Aorta (tissue), 5 donors: ENCODE measurements at regions not wholly inside any gene's neighbourhood (a gene's known extent, or its start where the extent isn't known, plus 50 kb on each side); places are given as distances from the start of the nearest gene placed in this dataset.

Source experiments
- ATAC-seq: fragments of 200-7000 bp; cut with Tn5 transposase; one replicate; pipeline ENCODE4 v1.9.1; 2022; ENCODE audit warnings: moderate library complexity; ENCODE audit not compliant: low FRiP score
- DNase-seq, 2 donors: peaks; one replicate each; pipeline ENCODE4 v3.0.0-alpha.2; 2020
- H3K27ac ChIP-seq, 2 donors: one replicate each; pipeline ENCODE4 v1.5.1; 2013; ENCODE audit warnings: low read length in 2 of 2, mild to moderate bottlenecking in 2 of 2, moderate library complexity in 2 of 2, control low read depth in 1 of 2, inconsistent platforms in 1 of 2, low read depth in 1 of 2
- H3K27me3 ChIP-seq, 2 donors: one replicate each; pipeline ENCODE4 v1.6.1; 2013; ENCODE audit warnings: control low read depth in 1 of 2, low read length in 1 of 2, mild to moderate bottlenecking in 1 of 2, moderate library complexity in 1 of 2; ENCODE audit not compliant: insufficient read depth in 2 of 2, control insufficient read depth in 1 of 2
- H3K36me3 ChIP-seq, 2 donors: one replicate each; pipeline ENCODE4 v1.6.1; 2013; ENCODE audit warnings: control low read depth in 1 of 2, low read length in 1 of 2, mild to moderate bottlenecking in 1 of 2; ENCODE audit not compliant: insufficient read depth in 2 of 2, control insufficient read depth in 1 of 2
- H3K4me1 ChIP-seq, 2 donors: one replicate each; pipeline ENCODE4 v1.6.1; 2013; ENCODE audit warnings: low read length in 2 of 2, control low read depth in 1 of 2, mild to moderate bottlenecking in 1 of 2, moderate library complexity in 1 of 2; ENCODE audit not compliant: insufficient read depth in 2 of 2, control insufficient read depth in 1 of 2
- H3K4me3 ChIP-seq, 2 donors: one replicate each; pipeline ENCODE4 v1.5.1; 2013; ENCODE audit warnings: low read length in 2 of 2, control low read depth in 1 of 2, mild to moderate bottlenecking in 1 of 2
- H3K9me3 ChIP-seq: one replicate; pipeline ENCODE4 v1.6.1; 2013; ENCODE audit warnings: mild to moderate bottlenecking, low read length; ENCODE audit not compliant: control insufficient read depth
- WGBS, 2 donors: extraction: QIAGEN DNeasy Blood & Tissue Kit; methylation state at CpG; one replicate each; pipeline ENCODE4 v1.1.7; 2013; 5-methylcytosine and 5-hydroxymethylcytosine counted together
- intact Hi-C, 2 donors: fragments of 100-400 bp; cut with DNase I; formaldehyde crosslinking; loops; one replicate each; pipeline versions ENCODE4 v1.14.2 to v1.15.0; 2022
- donor health status: healthy with polysubstance abuse.
- donor health status: Bipolar disorder and iron deficiency.
- donor health status: DM: no; HTN: no; CAD: no.
- donor health status: DM: no; HTN: no; CAD: no.
- donor health status: DM: yes; HTN: yes; CAD: no.

DNA sequence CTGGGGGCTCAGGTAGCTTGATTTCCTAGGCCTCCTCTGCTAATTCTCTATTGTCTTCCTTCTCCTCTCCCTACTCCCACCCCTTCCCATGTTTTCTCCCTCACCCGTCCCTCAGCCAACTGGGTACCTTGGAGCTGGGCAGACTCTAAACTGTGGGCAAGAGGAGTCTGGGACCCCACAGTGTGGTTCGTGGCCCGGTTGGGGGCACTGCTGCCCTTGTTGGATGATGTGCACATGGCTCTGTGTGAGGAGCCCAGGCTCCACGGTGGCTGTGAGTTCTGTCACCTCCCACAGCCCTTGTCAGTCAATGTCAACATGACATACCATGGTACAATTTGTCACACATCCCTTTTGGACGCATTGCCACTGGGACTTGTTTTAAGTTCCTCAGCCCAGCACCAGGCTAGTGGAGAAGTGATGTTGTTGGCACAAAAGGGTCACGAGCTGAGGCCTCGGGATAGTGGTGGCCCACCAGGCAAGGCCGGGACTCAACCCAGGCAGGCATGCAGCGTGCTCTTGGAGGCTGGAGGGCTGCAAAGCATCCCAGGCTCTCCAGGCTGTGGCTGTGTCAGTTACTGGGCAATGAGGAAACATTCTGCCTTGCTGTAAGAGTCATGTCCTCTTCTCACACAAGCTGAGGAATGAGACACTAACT lies 142.3 kb downstream of the TLE3 start:
- intact Hi-C loops = no loop called here
- no peaks in the 10 kb centered on the region for H3K27me3 ChIP-seq
- H3K36me3 ChIP-seq = no peaks in the 10 kb centered on the region
- ATAC-seq (no peak), DNase-seq (no peak)
- H3K27ac ChIP-seq = no peak overlapping the region
- no peaks in the 10 kb centered on the region for H3K9me3 ChIP-seq
- H3K4me1 ChIP-seq = no peaks in the 10 kb centered on the region
- WGBS, 2 donors = 65 to 77% methylated on average over 9 of the region's 9 CpGs
- no peak overlapping the region for H3K4me3 ChIP-seq

GRCh38 chr15:69956417-69956816 lies 141.3 kb downstream of the TLE3 start:
- Histone ChIP-seq H3K4me1 (no peaks in the 10 kb centered on the region), H3K27me3 (no peaks in the 10 kb centered on the region), H3K9me3 (no peaks in the 10 kb centered on the region), H3K36me3 (no peaks in the 10 kb centered on the region), H3K4me3 (no peak overlapping the region), H3K27ac (no peak overlapping the region)
- DNase-seq (no peak), ATAC-seq (no peak)
- intact Hi-C loops = no loop called here
- 68 to 84% methylated on average over 5 of the region's 5 CpGs for WGBS, 2 donors

DNA sequence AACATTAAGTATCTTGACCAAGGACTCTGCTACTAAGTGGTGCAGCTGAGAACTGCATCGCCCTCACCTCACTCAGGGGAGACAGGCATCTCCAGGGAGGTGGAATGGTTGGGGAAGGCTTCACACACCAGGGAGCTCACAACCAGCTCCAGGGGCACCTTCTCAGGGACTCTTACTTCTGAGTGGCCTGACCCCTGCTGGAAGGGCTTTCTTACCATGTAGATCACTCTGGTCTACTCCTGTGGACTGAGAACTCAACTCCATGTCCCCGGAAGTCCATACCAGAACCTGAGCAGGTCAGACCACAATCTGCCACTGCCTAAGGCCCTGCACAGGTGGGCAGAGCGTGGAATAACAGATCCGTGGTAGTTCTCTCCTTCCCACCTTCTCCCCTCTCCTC lies 140.5 kb downstream of the TLE3 start:
- Histone ChIP-seq H3K36me3 (no peaks in the 10 kb centered on the region), H3K27me3 (no peaks in the 10 kb centered on the region), H3K27ac (no peak overlapping the region), H3K4me1 (no peaks in the 10 kb centered on the region), H3K4me3 (no peak overlapping the region), H3K9me3 (no peaks in the 10 kb centered on the region)
- DNase-seq (no peak), ATAC-seq (no peak)
- WGBS, 2 donors = 88 to 93% methylated on average over 4 of the region's 4 CpGs
- intact Hi-C loops = no loop called here

GRCh38 chr15:69958496-69959084 lies 139.1 kb downstream of the TLE3 start:
- no peak overlapping the region for H3K27ac ChIP-seq
- intact Hi-C loops = no loop called here
- ATAC-seq (no peak), DNase-seq (no peak)
- no peaks in the 10 kb centered on the region for H3K4me1 ChIP-seq
- H3K27me3 ChIP-seq = no peaks in the 10 kb centered on the region
- no peak overlapping the region for H3K4me3 ChIP-seq
- no peaks in the 10 kb centered on the region for H3K36me3 ChIP-seq
- H3K9me3 ChIP-seq = no peaks in the 10 kb centered on the region
- 67 to 71% methylated on average over 3 of the region's 3 CpGs for WGBS, 2 donors

DNA sequence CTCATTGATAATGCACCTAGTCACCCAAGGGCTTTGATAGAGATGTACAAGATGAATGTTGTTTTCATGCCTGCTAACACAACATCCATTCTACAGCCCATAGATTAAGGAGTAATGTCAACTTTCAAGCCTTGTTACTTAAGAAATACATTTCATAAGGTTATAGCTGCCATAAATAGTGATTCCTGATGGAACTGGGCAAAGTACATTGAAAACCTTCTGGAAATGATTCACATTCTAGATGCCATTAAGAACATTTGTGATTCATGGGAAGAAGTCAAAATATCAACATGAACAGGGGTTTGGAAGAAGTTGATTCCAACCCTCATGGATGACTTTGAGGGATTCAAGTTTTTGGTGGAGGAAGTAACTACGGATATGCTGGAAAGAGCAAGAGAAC lies 135.2 kb downstream of the TLE3 start:
- 73% methylated on average over 1 of the region's 1 CpG for WGBS, 2 donors
- intact Hi-C loops = no loop called here
- Histone ChIP-seq H3K27me3 (no peaks in the 10 kb centered on the region), H3K4me3 (no peak overlapping the region), H3K27ac (no peak overlapping the region), H3K9me3 (no peaks in the 10 kb centered on the region), H3K4me1 (no peaks in the 10 kb centered on the region), H3K36me3 (no peaks in the 10 kb centered on the region)
- ATAC-seq = no peak
- DNase-seq = no peak

DNA sequence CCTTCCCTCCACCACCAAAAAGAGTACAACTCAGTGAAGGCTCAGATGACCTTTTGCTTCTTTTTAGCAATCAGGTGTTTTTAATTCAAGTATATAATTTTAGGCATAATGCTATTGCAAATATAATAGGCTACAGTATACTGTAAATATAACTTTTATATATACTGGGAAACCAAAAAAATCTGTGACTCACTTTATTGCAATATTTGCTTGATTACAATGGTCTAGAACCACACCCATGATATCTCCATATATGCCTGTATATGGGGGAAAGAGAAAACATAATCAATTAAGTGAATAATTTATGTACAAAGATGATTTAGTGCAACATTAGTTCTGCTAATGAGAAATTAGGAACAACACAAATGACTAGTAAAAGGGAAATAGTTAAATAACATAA lies 134.3 kb downstream of the TLE3 start:
- Histone ChIP-seq H3K4me3 (no peak overlapping the region), H3K27ac (no peak overlapping the region), H3K4me1 (no peaks in the 10 kb centered on the region), H3K27me3 (no peaks in the 10 kb centered on the region), H3K9me3 (no peaks in the 10 kb centered on the region), H3K36me3 (no peaks in the 10 kb centered on the region)
- DNase-seq = no peak
- no peak for ATAC-seq
- intact Hi-C loops = no loop called here

GRCh38 chr15:69971771-69972170 lies 125.9 kb downstream of the TLE3 start:
- Histone ChIP-seq H3K4me1 (no peaks in the 10 kb centered on the region), H3K27ac (no peak overlapping the region), H3K4me3 (no peak overlapping the region), H3K36me3 (no peaks in the 10 kb centered on the region), H3K9me3 (no peaks in the 10 kb centered on the region), H3K27me3 (no peaks in the 10 kb centered on the region)
- intact Hi-C loops = no loop called here
- ATAC-seq (no peak), DNase-seq (no peak)
- WGBS, 2 donors = 76 to 77% methylated on average over 2 of the region's 2 CpGs

- no peaks in the 10 kb centered on the region for H3K4me1 ChIP-seq
- no peak for ATAC-seq
- 74 to 77% methylated on average over 3 of the region's 3 CpGs for WGBS, 2 donors
- no peak overlapping the region for H3K4me3 ChIP-seq
- H3K27me3 ChIP-seq = no peaks in the 10 kb centered on the region
- no peak for DNase-seq
- no peak overlapping the region for H3K27ac ChIP-seq
- no peaks in the 10 kb centered on the region for H3K9me3 ChIP-seq
- intact Hi-C loops = no loop called here
- H3K36me3 ChIP-seq = no peaks in the 10 kb centered on the region
These were observed 125.3 kb downstream of the TLE3 start for GRCh38 chr15:69972436-69972835.

DNA sequence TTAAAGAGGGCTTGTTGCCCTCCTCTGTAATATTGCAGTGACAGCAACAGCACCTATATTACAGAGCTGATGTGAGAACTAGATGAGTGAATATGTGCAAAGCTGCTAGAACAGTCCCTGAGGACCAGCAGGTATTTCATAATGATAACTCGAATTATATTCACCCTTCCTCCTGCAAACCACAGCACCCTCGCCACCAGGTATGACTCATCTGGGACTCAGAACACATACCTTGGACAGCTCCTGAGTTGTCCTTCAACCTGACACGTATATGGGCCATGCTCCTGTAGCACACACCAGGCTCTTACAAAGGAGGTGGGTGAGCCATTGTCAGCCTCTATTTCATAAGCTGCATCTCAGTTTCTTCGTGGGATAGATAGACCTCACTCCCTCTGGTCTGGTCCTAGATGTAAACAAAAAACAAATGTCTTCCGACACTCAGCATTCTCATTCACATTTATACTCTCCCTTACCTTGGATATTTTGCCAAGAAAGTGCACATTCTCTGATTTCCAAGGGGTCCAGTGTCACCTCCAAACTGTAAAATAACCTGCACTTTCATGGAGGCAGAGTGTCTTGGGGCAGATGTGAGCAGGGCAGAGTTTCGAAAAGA lies 124.5 kb downstream of the TLE3 start:
- DNase-seq = no peak
- Histone ChIP-seq H3K4me3 (no peak overlapping the region), H3K27ac (no peak overlapping the region), H3K36me3 (no peaks in the 10 kb centered on the region), H3K27me3 (no peaks in the 10 kb centered on the region), H3K4me1 (no peaks in the 10 kb centered on the region), H3K9me3 (no peaks in the 10 kb centered on the region)
- 41 to 44% methylated on average over 6 of the region's 6 CpGs for WGBS, 2 donors
- intact Hi-C loops = no loop called here
- ATAC-seq = no peak
